ENCODE measurements at regions not wholly inside any gene's neighbourhood (a gene's known extent, or its start where the extent isn't known, plus 50 kb on each side); places are given as distances from the start of the nearest gene placed in this dataset.

GRCh38 chr10:130747946-130748345, 563.6 kb downstream of the TCERG1L start:
- no peak for DNase-seq
- Histone ChIP-seq H3K27me3 (replicated peaks; ENCODE audit: control insufficient read depth, insufficient read depth, low read length, poor library complexity, severe bottlenecking) (no peaks in the 10 kb centered on the region), H3K9me3 (ENCODE audit: control insufficient read depth, low read length) (no peaks in the 10 kb centered on the region), H3K27ac (ENCODE audit: insufficient read depth, low read length, poor library complexity, severe bottlenecking) (no peak overlapping the region), H3K4me3 (ENCODE audit: insufficient read depth, low read depth, low read length, poor library complexity, severe bottlenecking) (no peak overlapping the region), H3K4me1 (ENCODE audit: control insufficient read depth, insufficient read depth, low read length, poor library complexity, severe bottlenecking) (no peaks in the 10 kb centered on the region), H3K36me3 (ENCODE audit: control insufficient read depth, insufficient read depth, low read length) (no peaks in the 10 kb centered on the region)

GRCh38 chr10:130748409-130749057, 563.0 kb downstream of the TCERG1L start:
- H3K4me1 ChIP-seq (ENCODE audit: control insufficient read depth, insufficient read depth, low read length, poor library complexity, severe bottlenecking), result no peaks in the 10 kb centered on the region
- no peaks in the 10 kb centered on the region for H3K36me3 ChIP-seq (ENCODE audit: control insufficient read depth, insufficient read depth, low read length)
- no peak overlapping the region for H3K27ac ChIP-seq (ENCODE audit: insufficient read depth, low read length, poor library complexity, severe bottlenecking)
- no peak for DNase-seq
- H3K27me3 ChIP-seq (replicated peaks; ENCODE audit: control insufficient read depth, insufficient read depth, low read length, poor library complexity, severe bottlenecking), result no peaks in the 10 kb centered on the region
- H3K4me3 ChIP-seq (ENCODE audit: insufficient read depth, low read depth, low read length, poor library complexity, severe bottlenecking), result no peak overlapping the region
- no peaks in the 10 kb centered on the region for H3K9me3 ChIP-seq (ENCODE audit: control insufficient read depth, low read length)

- no peaks in the 10 kb centered on the region for H3K27me3 ChIP-seq (replicated peaks; ENCODE audit: control insufficient read depth, insufficient read depth, low read length, poor library complexity, severe bottlenecking)
- H3K4me1 ChIP-seq (ENCODE audit: control insufficient read depth, insufficient read depth, low read length, poor library complexity, severe bottlenecking), result no peaks in the 10 kb centered on the region
- H3K27ac ChIP-seq (ENCODE audit: insufficient read depth, low read length, poor library complexity, severe bottlenecking), result no peak overlapping the region
- no peaks in the 10 kb centered on the region for H3K36me3 ChIP-seq (ENCODE audit: control insufficient read depth, insufficient read depth, low read length)
- H3K9me3 ChIP-seq (ENCODE audit: control insufficient read depth, low read length), result no peaks in the 10 kb centered on the region
- no peak for DNase-seq
- no peak overlapping the region for H3K4me3 ChIP-seq (ENCODE audit: insufficient read depth, low read depth, low read length, poor library complexity, severe bottlenecking)
Observed at GRCh38 chr10:130749911-130750310, 561.6 kb downstream of the TCERG1L start.

DNA sequence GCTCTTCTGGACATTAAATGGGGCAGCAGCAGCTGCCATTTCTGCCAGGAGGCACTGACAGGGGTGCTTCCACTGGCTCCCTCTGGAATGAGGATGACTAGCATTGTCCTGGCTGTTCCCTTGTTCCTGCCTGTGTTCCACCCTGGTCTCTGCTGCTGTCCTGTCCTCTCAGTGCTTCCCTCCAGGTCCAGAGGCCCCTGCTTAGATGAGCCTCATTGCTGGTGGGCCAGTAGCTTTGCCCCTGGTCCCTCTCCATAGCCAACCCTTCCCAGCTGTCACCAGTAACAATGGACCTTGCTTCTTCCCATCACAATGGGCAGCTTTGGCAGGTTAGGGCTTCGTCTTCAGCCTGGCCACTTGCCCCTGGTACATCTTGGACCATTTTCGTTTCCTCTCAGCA, 561.1 kb downstream of the TCERG1L start:
- no peaks in the 10 kb centered on the region for H3K27me3 ChIP-seq (replicated peaks; ENCODE audit: control insufficient read depth, insufficient read depth, low read length, poor library complexity, severe bottlenecking)
- no peaks in the 10 kb centered on the region for H3K9me3 ChIP-seq (ENCODE audit: control insufficient read depth, low read length)
- no peaks in the 10 kb centered on the region for H3K36me3 ChIP-seq (ENCODE audit: control insufficient read depth, insufficient read depth, low read length)
- H3K4me1 ChIP-seq (ENCODE audit: control insufficient read depth, insufficient read depth, low read length, poor library complexity, severe bottlenecking), result no peaks in the 10 kb centered on the region
- no peak overlapping the region for H3K4me3 ChIP-seq (ENCODE audit: insufficient read depth, low read depth, low read length, poor library complexity, severe bottlenecking)
- H3K27ac ChIP-seq (ENCODE audit: insufficient read depth, low read length, poor library complexity, severe bottlenecking), result no peak overlapping the region
- no peak for DNase-seq

DNA sequence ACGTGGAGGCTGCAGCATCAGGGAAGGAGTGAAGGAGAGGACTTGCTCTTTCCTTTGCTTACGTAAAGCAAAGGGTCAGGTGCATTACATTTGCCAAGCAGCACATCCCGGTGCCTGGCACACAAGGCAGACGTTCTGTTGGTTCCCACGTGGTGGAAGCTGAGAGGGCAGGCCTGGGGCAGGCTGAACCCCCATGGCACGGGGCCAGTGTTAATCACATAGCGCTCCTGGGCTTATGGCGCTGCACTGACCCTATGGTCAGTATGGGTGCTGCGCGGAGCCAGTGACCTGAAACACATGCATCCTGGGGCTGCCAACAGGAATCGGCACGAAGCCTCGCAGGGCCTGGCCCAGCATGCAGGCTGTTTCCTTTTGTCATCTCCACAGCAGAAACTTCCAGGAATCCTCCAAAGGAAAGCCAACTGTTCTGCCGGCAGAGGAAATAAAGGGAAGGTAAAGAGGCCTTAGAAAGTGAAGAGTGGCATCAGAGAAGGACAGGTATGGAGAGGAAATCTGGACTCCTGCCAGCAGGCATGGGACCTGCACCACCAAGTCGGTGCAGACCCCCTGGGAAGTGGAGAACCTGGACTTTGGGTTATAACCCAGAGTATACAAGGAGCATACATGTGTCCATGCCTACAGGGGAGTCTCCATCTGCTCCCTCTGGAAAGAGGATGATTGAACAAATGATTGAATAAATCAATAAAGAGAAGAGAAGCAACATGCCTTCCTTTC, 560.2 kb downstream of the TCERG1L start:
- DNase-seq, result no peak
- no peaks in the 10 kb centered on the region for H3K36me3 ChIP-seq (ENCODE audit: control insufficient read depth, insufficient read depth, low read length)
- no peaks in the 10 kb centered on the region for H3K27me3 ChIP-seq (replicated peaks; ENCODE audit: control insufficient read depth, insufficient read depth, low read length, poor library complexity, severe bottlenecking)
- H3K9me3 ChIP-seq (ENCODE audit: control insufficient read depth, low read length), result no peaks in the 10 kb centered on the region
- no peak overlapping the region for H3K27ac ChIP-seq (ENCODE audit: insufficient read depth, low read length, poor library complexity, severe bottlenecking)
- no peaks in the 10 kb centered on the region for H3K4me1 ChIP-seq (ENCODE audit: control insufficient read depth, insufficient read depth, low read length, poor library complexity, severe bottlenecking)
- no peak overlapping the region for H3K4me3 ChIP-seq (ENCODE audit: insufficient read depth, low read depth, low read length, poor library complexity, severe bottlenecking)

- DNase-seq, result no peak
- H3K9me3 ChIP-seq (ENCODE audit: control insufficient read depth, low read length), result no peaks in the 10 kb centered on the region
- no peak overlapping the region for H3K27ac ChIP-seq (ENCODE audit: insufficient read depth, low read length, poor library complexity, severe bottlenecking)
- H3K27me3 ChIP-seq (replicated peaks; ENCODE audit: control insufficient read depth, insufficient read depth, low read length, poor library complexity, severe bottlenecking), result no peaks in the 10 kb centered on the region
- no peak overlapping the region for H3K4me3 ChIP-seq (ENCODE audit: insufficient read depth, low read depth, low read length, poor library complexity, severe bottlenecking)
- no peaks in the 10 kb centered on the region for H3K36me3 ChIP-seq (ENCODE audit: control insufficient read depth, insufficient read depth, low read length)
- H3K4me1 ChIP-seq (ENCODE audit: control insufficient read depth, insufficient read depth, low read length, poor library complexity, severe bottlenecking), result no peaks in the 10 kb centered on the region
Observed at GRCh38 chr10:130751851-130752250, 559.7 kb downstream of the TCERG1L start.

- H3K27ac ChIP-seq (ENCODE audit: insufficient read depth, low read length, poor library complexity, severe bottlenecking), result no peak overlapping the region
- H3K27me3 ChIP-seq (replicated peaks; ENCODE audit: control insufficient read depth, insufficient read depth, low read length, poor library complexity, severe bottlenecking), result no peaks in the 10 kb centered on the region
- no peak overlapping the region for H3K4me3 ChIP-seq (ENCODE audit: insufficient read depth, low read depth, low read length, poor library complexity, severe bottlenecking)
- H3K9me3 ChIP-seq (ENCODE audit: control insufficient read depth, low read length), result no peaks in the 10 kb centered on the region
- DNase-seq, result no peak
- no peaks in the 10 kb centered on the region for H3K4me1 ChIP-seq (ENCODE audit: control insufficient read depth, insufficient read depth, low read length, poor library complexity, severe bottlenecking)
- no peaks in the 10 kb centered on the region for H3K36me3 ChIP-seq (ENCODE audit: control insufficient read depth, insufficient read depth, low read length)
Observed at GRCh38 chr10:130756651-130757050, 554.9 kb downstream of the TCERG1L start.

DNA sequence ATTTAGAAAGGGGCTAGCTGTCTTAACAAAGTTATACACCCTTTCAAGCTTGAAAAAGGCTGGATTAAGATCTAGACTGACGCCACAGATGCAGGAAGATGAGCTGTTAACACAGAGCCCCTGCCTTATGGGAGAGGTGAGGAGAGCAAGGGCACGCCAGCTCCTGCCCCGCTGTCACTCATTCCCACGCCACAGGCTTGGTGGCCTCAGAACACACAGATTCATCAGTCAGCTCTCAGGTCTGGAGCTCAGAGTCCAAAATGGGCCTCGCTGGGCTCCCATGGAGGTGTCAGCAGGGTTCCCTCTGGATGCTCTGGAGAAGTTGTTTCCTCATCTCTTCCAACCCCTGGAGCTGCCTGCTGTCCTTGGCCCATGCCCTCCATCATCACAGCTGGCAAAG, 554.2 kb downstream of the TCERG1L start:
- Histone ChIP-seq H3K27me3 (replicated peaks; ENCODE audit: control insufficient read depth, insufficient read depth, low read length, poor library complexity, severe bottlenecking) (no peaks in the 10 kb centered on the region), H3K4me3 (ENCODE audit: insufficient read depth, low read depth, low read length, poor library complexity, severe bottlenecking) (no peak overlapping the region), H3K9me3 (ENCODE audit: control insufficient read depth, low read length) (no peaks in the 10 kb centered on the region), H3K4me1 (ENCODE audit: control insufficient read depth, insufficient read depth, low read length, poor library complexity, severe bottlenecking) (no peaks in the 10 kb centered on the region), H3K27ac (ENCODE audit: insufficient read depth, low read length, poor library complexity, severe bottlenecking) (no peak overlapping the region), H3K36me3 (ENCODE audit: control insufficient read depth, insufficient read depth, low read length) (no peaks in the 10 kb centered on the region)
- DNase-seq, result no peak

DNA sequence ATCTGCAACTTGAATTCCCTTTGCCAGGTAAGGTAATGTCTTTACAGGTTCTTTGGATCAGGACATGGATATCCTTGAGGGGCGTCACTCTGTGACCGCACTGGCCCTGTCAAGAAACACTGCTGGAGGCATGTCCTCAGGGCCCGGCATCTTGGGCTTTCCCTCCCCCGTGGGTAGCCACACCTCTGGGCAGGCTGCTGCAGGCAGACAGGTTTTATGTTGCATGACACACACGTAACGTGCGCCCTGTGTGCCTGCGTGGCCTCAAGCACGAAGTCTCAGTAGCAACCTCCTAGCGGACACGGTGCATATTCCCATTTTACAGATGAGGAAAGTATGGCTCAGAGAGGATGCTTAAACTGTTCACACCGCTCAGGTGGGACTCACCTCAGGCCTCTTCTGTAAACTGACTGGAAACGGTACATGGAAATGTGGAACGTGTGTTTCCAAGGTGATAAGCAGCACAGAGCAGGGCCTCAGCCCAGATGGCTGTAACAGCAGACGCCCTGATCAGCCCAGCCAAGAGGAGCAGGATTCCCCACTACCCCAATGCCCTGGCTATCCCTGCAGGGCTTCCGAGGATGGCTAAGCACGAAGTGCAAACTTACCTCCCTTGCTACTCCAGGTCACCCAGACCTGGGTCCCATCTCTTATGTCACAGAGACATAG, 553.6 kb downstream of the TCERG1L start:
- Histone ChIP-seq H3K36me3 (ENCODE audit: control insufficient read depth, insufficient read depth, low read length) (no peaks in the 10 kb centered on the region), H3K27ac (ENCODE audit: insufficient read depth, low read length, poor library complexity, severe bottlenecking) (no peak overlapping the region), H3K27me3 (replicated peaks; ENCODE audit: control insufficient read depth, insufficient read depth, low read length, poor library complexity, severe bottlenecking) (no peaks in the 10 kb centered on the region), H3K9me3 (ENCODE audit: control insufficient read depth, low read length) (no peaks in the 10 kb centered on the region), H3K4me1 (ENCODE audit: control insufficient read depth, insufficient read depth, low read length, poor library complexity, severe bottlenecking) (no peaks in the 10 kb centered on the region), H3K4me3 (ENCODE audit: insufficient read depth, low read depth, low read length, poor library complexity, severe bottlenecking) (no peak overlapping the region)
- no peak for DNase-seq

DNA sequence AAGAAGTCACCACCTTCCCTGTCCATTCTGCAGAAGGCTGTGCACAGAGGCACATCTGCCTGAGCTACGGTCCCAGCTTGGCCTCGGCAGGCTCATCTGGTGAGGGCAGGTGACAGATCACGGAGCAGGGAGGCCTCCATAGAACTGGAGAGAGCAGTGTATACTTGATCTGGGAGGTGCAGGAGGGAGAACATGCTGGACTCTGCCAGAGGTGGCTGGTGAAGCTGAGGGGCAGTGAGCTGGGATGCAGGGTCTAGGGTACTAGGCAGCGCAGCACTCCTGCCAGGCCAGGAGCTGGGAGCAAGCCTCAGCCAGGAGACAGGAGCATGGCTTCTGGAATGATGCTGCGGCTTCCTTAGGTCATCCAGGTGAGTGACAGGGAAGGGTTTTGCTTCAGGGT, 553.0 kb downstream of the TCERG1L start:
- Histone ChIP-seq H3K36me3 (ENCODE audit: control insufficient read depth, insufficient read depth, low read length) (no peaks in the 10 kb centered on the region), H3K27me3 (replicated peaks; ENCODE audit: control insufficient read depth, insufficient read depth, low read length, poor library complexity, severe bottlenecking) (no peaks in the 10 kb centered on the region), H3K9me3 (ENCODE audit: control insufficient read depth, low read length) (no peaks in the 10 kb centered on the region), H3K4me3 (ENCODE audit: insufficient read depth, low read depth, low read length, poor library complexity, severe bottlenecking) (no peak overlapping the region), H3K27ac (ENCODE audit: insufficient read depth, low read length, poor library complexity, severe bottlenecking) (no peak overlapping the region), H3K4me1 (ENCODE audit: control insufficient read depth, insufficient read depth, low read length, poor library complexity, severe bottlenecking) (no peaks in the 10 kb centered on the region)
- no peak for DNase-seq

Data from effector memory CD4-positive, alpha-beta T cell (primary cell).